Endothelial cell of umbilical vein (primary cell): ENCODE measurements at regions not wholly inside any gene's neighbourhood (a gene's known extent, or its start where the extent isn't known, plus 50 kb on each side); places are given as distances from the start of the nearest gene placed in this dataset.

Source experiments
- EZH2 ChIP-seq: IDR thresholded peaks from 2 replicates; pipeline ENCODE4 v1.6.1; 2012; ENCODE audit warnings: borderline replicate concordance, low read depth, mild to moderate bottlenecking, moderate library complexity, low read length, inconsistent platforms; ENCODE audit not compliant: severe bottlenecking
- FOS ChIP-seq: IDR thresholded peaks from 2 replicates; pipeline ENCODE4 v1.6.1; 2011; ENCODE audit warnings: mild to moderate bottlenecking, low read length, moderate library complexity, borderline replicate concordance; ENCODE audit not compliant: insufficient read depth
- GATA2 ChIP-seq: IDR thresholded peaks from 2 replicates; pipeline ENCODE4 v1.7.0; 2011; ENCODE audit warnings: low read depth, mild to moderate bottlenecking, moderate library complexity, mixed read lengths, low read length; ENCODE audit not compliant: insufficient read length, insufficient read depth
- MYC ChIP-seq: IDR thresholded peaks from one replicate; pipeline ENCODE4 v1.6.1; 2011; ENCODE audit warnings: mild to moderate bottlenecking, low read depth, low read length
- POLR2A ChIP-seq: IDR thresholded peaks from 2 replicates; pipeline ENCODE4 v1.6.1; 2012; ENCODE audit warnings: low read depth, mild to moderate bottlenecking, control low read depth, low read length
- POLR2AphosphoS5 ChIP-seq: IDR thresholded peaks from 2 replicates; pipeline ENCODE4 v1.6.1; 2012; ENCODE audit warnings: low read depth, mild to moderate bottlenecking, control low read depth, low read length, moderate library complexity; ENCODE audit not compliant: insufficient read depth
- TF ChIP-seq, protein P1 (sequence below), 2 donors: IDR thresholded peaks; 1 replicate in 1 of 2; 2 replicates in 1 of 2; pipeline ENCODE4 v1.5.1; 2011; ENCODE audit warnings: low read length in 2 of 2, mild to moderate bottlenecking in 2 of 2, moderate library complexity in 2 of 2, control low read depth in 1 of 2, inconsistent platforms in 1 of 2, low read depth in 1 of 2; ENCODE audit not compliant: insufficient read depth in 1 of 2; ENCODE audit errors: extremely low read depth in 1 of 2
- TF ChIP-seq, protein P2 (sequence below): IDR thresholded peaks from 2 replicates; pipeline ENCODE4 v1.6.1; 2011; ENCODE audit not compliant: insufficient read depth, insufficient read length

DNA sequence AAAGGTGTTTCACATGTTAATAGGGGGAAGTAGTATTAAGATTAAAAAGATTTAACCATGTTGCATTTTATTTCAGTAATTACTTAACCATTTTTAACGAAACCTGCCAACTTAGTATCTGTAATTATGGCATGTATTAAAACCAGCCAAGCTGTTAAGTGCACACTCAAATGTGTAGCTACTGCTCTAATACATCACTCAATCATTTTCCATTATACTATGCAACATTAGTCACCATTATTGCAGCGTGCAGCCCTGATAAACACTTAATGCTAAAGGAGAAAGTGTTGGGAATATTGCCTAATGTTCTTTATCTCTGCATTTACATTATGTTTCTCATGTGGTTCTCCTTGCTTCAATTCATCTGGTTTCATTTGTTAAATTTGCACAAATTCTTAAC lies 745.9 kb upstream of the FAM98A start:
- no peak for TF ChIP-seq POLR2A
- TF ChIP-seq, protein P1, sequence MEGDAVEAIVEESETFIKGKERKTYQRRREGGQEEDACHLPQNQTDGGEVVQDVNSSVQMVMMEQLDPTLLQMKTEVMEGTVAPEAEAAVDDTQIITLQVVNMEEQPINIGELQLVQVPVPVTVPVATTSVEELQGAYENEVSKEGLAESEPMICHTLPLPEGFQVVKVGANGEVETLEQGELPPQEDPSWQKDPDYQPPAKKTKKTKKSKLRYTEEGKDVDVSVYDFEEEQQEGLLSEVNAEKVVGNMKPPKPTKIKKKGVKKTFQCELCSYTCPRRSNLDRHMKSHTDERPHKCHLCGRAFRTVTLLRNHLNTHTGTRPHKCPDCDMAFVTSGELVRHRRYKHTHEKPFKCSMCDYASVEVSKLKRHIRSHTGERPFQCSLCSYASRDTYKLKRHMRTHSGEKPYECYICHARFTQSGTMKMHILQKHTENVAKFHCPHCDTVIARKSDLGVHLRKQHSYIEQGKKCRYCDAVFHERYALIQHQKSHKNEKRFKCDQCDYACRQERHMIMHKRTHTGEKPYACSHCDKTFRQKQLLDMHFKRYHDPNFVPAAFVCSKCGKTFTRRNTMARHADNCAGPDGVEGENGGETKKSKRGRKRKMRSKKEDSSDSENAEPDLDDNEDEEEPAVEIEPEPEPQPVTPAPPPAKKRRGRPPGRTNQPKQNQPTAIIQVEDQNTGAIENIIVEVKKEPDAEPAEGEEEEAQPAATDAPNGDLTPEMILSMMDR (IDR thresholded peaks at IDR 0.05; ENCODE audit: extremely low read depth in 1 of 2, insufficient read depth in 1 of 2, low read depth in 1 of 2, low read length in 2 of 2), result no peak
- no peak for TF ChIP-seq POLR2AphosphoS5
- TF ChIP-seq, protein P2, sequence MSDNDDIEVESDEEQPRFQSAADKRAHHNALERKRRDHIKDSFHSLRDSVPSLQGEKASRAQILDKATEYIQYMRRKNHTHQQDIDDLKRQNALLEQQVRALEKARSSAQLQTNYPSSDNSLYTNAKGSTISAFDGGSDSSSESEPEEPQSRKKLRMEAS, result no peak
- no peak for TF ChIP-seq EZH2
- TF ChIP-seq MYC, result no peak
- no peak for TF ChIP-seq GATA2
- no peak for TF ChIP-seq FOS
